ENCODE measurements at regions not wholly inside any gene's neighbourhood (a gene's known extent, or its start where the extent isn't known, plus 50 kb on each side); places are given as distances from the start of the nearest gene placed in this dataset.

GRCh38 chr2:16223161-16223840, 283.0 kb downstream of the MYCN start:
- DNase-seq (no peak), ATAC-seq (no peak)
- no peak overlapping the region for H3K27ac Mint-ChIP-seq
- H3K4me3 ChIP-seq (ENCODE audit: low read length), result no peak overlapping the region
- H3K4me1 Mint-ChIP-seq, result no peaks in the 10 kb centered on the region
- POLR2A ChIA-PET, result no interaction called here
- H3K36me3 Mint-ChIP-seq, result no peaks in the 10 kb centered on the region
- H3K9me3 Mint-ChIP-seq, result peaks cover 0 to 6% (median 0%) of the 10 kb centered on the region in 11 donors
- peaks cover 0 to 8% (median 6%) of the 10 kb centered on the region in 5 donors for H3K27me3 Mint-ChIP-seq
- no peak overlapping the region for H3K27ac ChIP-seq (ENCODE audit: low read depth, low read length)
- CTCF ChIA-PET, result no interaction called here
- H3K36me3 ChIP-seq (ENCODE audit: control insufficient read depth in 2 of 3, insufficient read depth in 3 of 3, low read length in 3 of 3), result no peaks in the 10 kb centered on the region
- H3K4me1 ChIP-seq (ENCODE audit: control insufficient read depth in 2 of 2, insufficient read depth in 2 of 2, low read length in 2 of 2), result no peaks in the 10 kb centered on the region
- intact Hi-C loops (cut with micrococcal nuclease), result no loop called here
- no peak overlapping the region for H3K4me3 Mint-ChIP-seq
- H3K9me3 ChIP-seq (ENCODE audit: control insufficient read depth in 2 of 3, low read length in 3 of 3), result no peaks in the 10 kb centered on the region
- no peaks in the 10 kb centered on the region for H3K27me3 ChIP-seq (ENCODE audit: control insufficient read depth in 2 of 2, insufficient read depth in 2 of 2, low read length in 2 of 2)

- no peak overlapping the region for H3K27ac Mint-ChIP-seq
- CTCF ChIA-PET, result no interaction called here
Measured at GRCh38 chr2:16222326-16222725, 282.0 kb downstream of the MYCN start.

GRCh38 chr2:16221461-16222010, 281.2 kb downstream of the MYCN start:
- H3K4me1 ChIP-seq (ENCODE audit: control insufficient read depth in 2 of 2, insufficient read depth in 2 of 2, low read length in 2 of 2), result no peaks in the 10 kb centered on the region
- H3K27me3 ChIP-seq (ENCODE audit: control insufficient read depth in 2 of 2, insufficient read depth in 2 of 2, low read length in 2 of 2), result no peaks in the 10 kb centered on the region
- no peaks in the 10 kb centered on the region for H3K4me1 Mint-ChIP-seq
- H3K9me3 ChIP-seq (ENCODE audit: control insufficient read depth in 2 of 3, low read length in 3 of 3), result no peaks in the 10 kb centered on the region
- no peak overlapping the region for H3K4me3 Mint-ChIP-seq
- no peak overlapping the region for H3K27ac ChIP-seq (ENCODE audit: low read depth, low read length)
- no peak overlapping the region for H3K4me3 ChIP-seq (ENCODE audit: low read length)
- no peaks in the 10 kb centered on the region for H3K36me3 Mint-ChIP-seq
- ATAC-seq (no peak), DNase-seq (no peak)
- H3K36me3 ChIP-seq (ENCODE audit: control insufficient read depth in 2 of 3, insufficient read depth in 3 of 3, low read length in 3 of 3), result no peaks in the 10 kb centered on the region
- intact Hi-C loops (cut with micrococcal nuclease), result no loop called here
- no peak overlapping the region for H3K27ac Mint-ChIP-seq
- H3K27me3 Mint-ChIP-seq, result peaks cover 0 to 9% (median 6%) of the 10 kb centered on the region in 5 donors
- ChIA-PET POLR2A (no interaction called here), CTCF (no interaction called here)
- H3K9me3 Mint-ChIP-seq, result peaks cover 0 to 6% (median 0%) of the 10 kb centered on the region in 11 donors

More at GRCh38 chr2:16222326-16222725, 282.0 kb downstream of the MYCN start:
- H3K4me3 Mint-ChIP-seq, result no peak overlapping the region
- H3K4me1 ChIP-seq (ENCODE audit: control insufficient read depth in 2 of 2, insufficient read depth in 2 of 2, low read length in 2 of 2), result no peaks in the 10 kb centered on the region
- H3K27me3 ChIP-seq (ENCODE audit: control insufficient read depth in 2 of 2, insufficient read depth in 2 of 2, low read length in 2 of 2), result no peaks in the 10 kb centered on the region
- peaks cover 0 to 6% (median 0%) of the 10 kb centered on the region in 11 donors for H3K9me3 Mint-ChIP-seq
- DNase-seq (no peak), ATAC-seq (no peak)
- no peak overlapping the region for H3K27ac ChIP-seq (ENCODE audit: low read depth, low read length)
- H3K9me3 ChIP-seq (ENCODE audit: control insufficient read depth in 2 of 3, low read length in 3 of 3), result no peaks in the 10 kb centered on the region
- no peaks in the 10 kb centered on the region for H3K36me3 ChIP-seq (ENCODE audit: control insufficient read depth in 2 of 3, insufficient read depth in 3 of 3, low read length in 3 of 3)
- intact Hi-C loops (cut with micrococcal nuclease), result no loop called here
- POLR2A ChIA-PET, result no interaction called here
- no peak overlapping the region for H3K4me3 ChIP-seq (ENCODE audit: low read length)
- H3K27me3 Mint-ChIP-seq, result peaks cover 0 to 8% (median 6%) of the 10 kb centered on the region in 5 donors
- no peaks in the 10 kb centered on the region for H3K36me3 Mint-ChIP-seq
- no peaks in the 10 kb centered on the region for H3K4me1 Mint-ChIP-seq

- ChIA-PET POLR2A (no interaction called here), CTCF (interaction anchor here (1.2 kb wide), 1 partner anchor 10 kb away, joined by 3 read pairs; no protein-coding TSS in a partner anchor)
- Histone ChIP-seq H3K27me3 (ENCODE audit: control insufficient read depth in 2 of 2, insufficient read depth in 2 of 2, low read length in 2 of 2) (no peaks in the 10 kb centered on the region), H3K36me3 (ENCODE audit: control insufficient read depth in 2 of 3, insufficient read depth in 3 of 3, low read length in 3 of 3) (no peaks in the 10 kb centered on the region), H3K9me3 (ENCODE audit: control insufficient read depth in 2 of 3, low read length in 3 of 3) (no peaks in the 10 kb centered on the region), H3K4me1 (ENCODE audit: control insufficient read depth in 2 of 2, insufficient read depth in 2 of 2, low read length in 2 of 2) (no peaks in the 10 kb centered on the region), H3K4me3 (ENCODE audit: low read length) (no peak overlapping the region), H3K27ac (ENCODE audit: low read depth, low read length) (no peak overlapping the region)
- intact Hi-C loops (cut with micrococcal nuclease), result no loop called here
- no peak for DNase-seq
- Mint-ChIP-seq H3K27ac (no peak overlapping the region), H3K4me3 (no peak overlapping the region), H3K36me3 (no peaks in the 10 kb centered on the region), H3K9me3 (peaks cover 0 to 6% (median 0%) of the 10 kb centered on the region in 11 donors), H3K27me3 (peaks cover 0 to 15% (median 7%) of the 10 kb centered on the region in 5 donors), H3K4me1 (no peaks in the 10 kb centered on the region)
- ATAC-seq, result no peak
Measured at GRCh38 chr2:16219292-16219975, 279.1 kb downstream of the MYCN start.

- H3K27ac ChIP-seq (ENCODE audit: low read depth, low read length), result no peak overlapping the region
- H3K27me3 Mint-ChIP-seq, result peaks cover 0 to 15% (median 7%) of the 10 kb centered on the region in 5 donors
- intact Hi-C loops (cut with micrococcal nuclease), result loop anchor here in 1 of 2 donors (1.0 kb wide), 1 partner anchor 278 kb away; the partner anchor contains the start of gene MYCN
- POLR2A ChIA-PET, result no interaction called here
- no peak overlapping the region for H3K27ac Mint-ChIP-seq
- no peaks in the 10 kb centered on the region for H3K36me3 Mint-ChIP-seq
- ATAC-seq (no peak), DNase-seq (no peak)
- H3K27me3 ChIP-seq (ENCODE audit: control insufficient read depth in 2 of 2, insufficient read depth in 2 of 2, low read length in 2 of 2), result no peaks in the 10 kb centered on the region
- no peak overlapping the region for H3K4me3 ChIP-seq (ENCODE audit: low read length)
- no peaks in the 10 kb centered on the region for H3K9me3 ChIP-seq (ENCODE audit: control insufficient read depth in 2 of 3, low read length in 3 of 3)
- no peaks in the 10 kb centered on the region for H3K4me1 ChIP-seq (ENCODE audit: control insufficient read depth in 2 of 2, insufficient read depth in 2 of 2, low read length in 2 of 2)
- H3K4me3 Mint-ChIP-seq, result no peak overlapping the region
- CTCF ChIA-PET, result interaction anchor here (1.2 kb wide), 1 partner anchor 9 kb away, joined by 3 read pairs; no protein-coding TSS in a partner anchor
- H3K4me1 Mint-ChIP-seq, result no peaks in the 10 kb centered on the region
- peaks cover 0 to 6% (median 0%) of the 10 kb centered on the region in 11 donors for H3K9me3 Mint-ChIP-seq
- H3K36me3 ChIP-seq (ENCODE audit: control insufficient read depth in 2 of 3, insufficient read depth in 3 of 3, low read length in 3 of 3), result no peaks in the 10 kb centered on the region
Measured at GRCh38 chr2:16218625-16219024, 278.3 kb downstream of the MYCN start.

GRCh38 chr2:16218161-16218560, 277.8 kb downstream of the MYCN start:
- H3K27me3 ChIP-seq (ENCODE audit: control insufficient read depth in 2 of 2, insufficient read depth in 2 of 2, low read length in 2 of 2), result no peaks in the 10 kb centered on the region
- H3K36me3 ChIP-seq (ENCODE audit: control insufficient read depth in 2 of 3, insufficient read depth in 3 of 3, low read length in 3 of 3), result no peaks in the 10 kb centered on the region
- Mint-ChIP-seq H3K27ac (no peak overlapping the region), H3K36me3 (no peaks in the 10 kb centered on the region), H3K9me3 (peaks cover 0 to 6% (median 0%) of the 10 kb centered on the region in 11 donors), H3K4me3 (no peak overlapping the region), H3K4me1 (no peaks in the 10 kb centered on the region), H3K27me3 (peaks cover 0 to 15% (median 7%) of the 10 kb centered on the region in 5 donors)
- no peaks in the 10 kb centered on the region for H3K4me1 ChIP-seq (ENCODE audit: control insufficient read depth in 2 of 2, insufficient read depth in 2 of 2, low read length in 2 of 2)
- ChIA-PET POLR2A (no interaction called here), CTCF (interaction anchor here (1.2 kb wide), 1 partner anchor 9 kb away, joined by 3 read pairs; no protein-coding TSS in a partner anchor)
- H3K27ac ChIP-seq (ENCODE audit: low read depth, low read length), result no peak overlapping the region
- H3K9me3 ChIP-seq (ENCODE audit: control insufficient read depth in 2 of 3, low read length in 3 of 3), result no peaks in the 10 kb centered on the region
- intact Hi-C loops (cut with micrococcal nuclease), result loop anchor here in 1 of 2 donors (1.0 kb wide), 1 partner anchor 278 kb away; the partner anchor contains the start of gene MYCN
- H3K4me3 ChIP-seq (ENCODE audit: low read length), result no peak overlapping the region
- DNase-seq, result no peak
- no peak for ATAC-seq

All from naive thymus-derived CD4-positive, alpha-beta T cell (primary cell).